OCI-LY3 (cell line): ENCODE measurements at regions not wholly inside any gene's neighbourhood (a gene's known extent, or its start where the extent isn't known, plus 50 kb on each side); places are given as distances from the start of the nearest gene placed in this dataset.

Experiments
- CTCF ChIP-seq: fragments of 200-600, 300-600 bp; sonication (generic); IDR thresholded peaks from 2 replicates; pipeline ENCODE4 v1.5.1; 2014; ENCODE audit warnings: antibody characterized with exemption, low read length, low read depth
- EZH2phosphoT487 ChIP-seq: fragments of 200-600 bp; shearing (Covaris generic); IDR thresholded peaks from 2 replicates; pipeline ENCODE4 v1.6.1; 2018; ENCODE audit warnings: antibody characterized with exemption, mixed run types, low read depth

DNA sequence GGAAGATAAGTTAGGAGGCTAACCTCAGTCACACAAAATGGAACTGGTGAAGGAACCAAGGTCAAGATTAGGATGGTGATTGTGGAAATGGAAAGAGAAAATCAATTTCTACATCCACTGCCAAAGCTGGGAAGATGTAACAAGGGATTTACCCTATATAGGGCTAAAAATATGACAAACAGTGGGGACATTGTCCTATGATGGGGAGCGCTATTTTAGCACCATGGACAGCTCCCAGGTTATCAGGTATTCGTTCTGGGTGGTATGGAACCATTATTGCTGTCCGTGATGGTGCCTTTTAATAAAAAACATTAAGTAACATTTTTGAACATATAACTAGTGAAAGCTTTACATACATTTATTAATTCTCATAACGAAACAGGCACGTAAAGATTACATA, 124.0 kb downstream of the NDUFA12 start:
- TF ChIP-seq CTCF (no peak), EZH2phosphoT487 (no peak)
